HEK293T (cell line): ENCODE measurements at regions not wholly inside any gene's neighbourhood (a gene's known extent, or its start where the extent isn't known, plus 50 kb on each side); places are given as distances from the start of the nearest gene placed in this dataset.

Experiments used
- ARNT ChIP-seq: fragments of 450-650 bp; IDR thresholded peaks from 2 replicates; pipeline ENCODE4 v1.6.1; 2017; ENCODE audit warnings: mild to moderate bottlenecking
- FOXA1 ChIP-seq: fragments of 450-650 bp; IDR thresholded peaks from 2 replicates; pipeline ENCODE4 v1.6.1; 2016; ENCODE audit warnings: mild to moderate bottlenecking
- SP1 ChIP-seq: fragments of 450-650 bp; IDR thresholded peaks from 2 replicates; pipeline ENCODE4 v1.6.1; 2017
- SUZ12 ChIP-seq: fragments of 450-650 bp; IDR thresholded peaks from 2 replicates; pipeline ENCODE4 v1.6.1; 2016; ENCODE audit warnings: mild to moderate bottlenecking

- TF ChIP-seq FOXA1 (no peak), ARNT (no peak), SP1 (no peak), SUZ12 (no peak)
These were observed 289.3 kb upstream of the HS6ST1 start for GRCh38 chr2:128607911-128608506.
